Glomerular visceral epithelial cell (primary cell): ENCODE measurements at regions not wholly inside any gene's neighbourhood (a gene's known extent, or its start where the extent isn't known, plus 50 kb on each side); places are given as distances from the start of the nearest gene placed in this dataset.

Source experiments
- DNase-seq: peaks from one replicate; pipeline ENCODE4 v3.0.0-alpha.2; 2016; ENCODE audit errors: extremely low spot score

GRCh38 chr1:225707824-225708223 lies 54.9 kb upstream of the ENAH start:
- DNase-seq: no peak

DNA sequence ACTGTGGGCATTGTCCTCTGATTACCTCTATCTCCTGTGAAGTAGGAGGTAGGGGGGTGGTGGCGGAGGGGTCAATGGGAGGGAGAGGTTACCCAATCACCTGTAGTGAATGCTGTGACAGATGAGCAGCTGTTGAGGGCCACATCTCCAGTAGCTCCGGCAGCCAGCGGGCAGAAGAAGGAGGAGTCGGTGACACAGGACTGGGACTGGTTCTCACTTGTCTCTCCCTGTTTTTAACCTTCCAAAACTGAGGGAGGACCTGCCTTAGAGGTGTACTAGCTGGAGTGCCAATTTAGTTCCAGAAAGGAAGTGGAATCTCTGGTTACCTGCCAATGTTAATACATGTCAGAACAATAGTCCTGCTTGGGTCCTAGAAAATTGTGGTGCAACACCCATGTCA lies 56.2 kb upstream of the ENAH start:
- no peak for DNase-seq

- DNase-seq: peak; percentile 80
Measured at GRCh38 chr1:225710804-225711203, 57.9 kb upstream of the ENAH start.

DNA sequence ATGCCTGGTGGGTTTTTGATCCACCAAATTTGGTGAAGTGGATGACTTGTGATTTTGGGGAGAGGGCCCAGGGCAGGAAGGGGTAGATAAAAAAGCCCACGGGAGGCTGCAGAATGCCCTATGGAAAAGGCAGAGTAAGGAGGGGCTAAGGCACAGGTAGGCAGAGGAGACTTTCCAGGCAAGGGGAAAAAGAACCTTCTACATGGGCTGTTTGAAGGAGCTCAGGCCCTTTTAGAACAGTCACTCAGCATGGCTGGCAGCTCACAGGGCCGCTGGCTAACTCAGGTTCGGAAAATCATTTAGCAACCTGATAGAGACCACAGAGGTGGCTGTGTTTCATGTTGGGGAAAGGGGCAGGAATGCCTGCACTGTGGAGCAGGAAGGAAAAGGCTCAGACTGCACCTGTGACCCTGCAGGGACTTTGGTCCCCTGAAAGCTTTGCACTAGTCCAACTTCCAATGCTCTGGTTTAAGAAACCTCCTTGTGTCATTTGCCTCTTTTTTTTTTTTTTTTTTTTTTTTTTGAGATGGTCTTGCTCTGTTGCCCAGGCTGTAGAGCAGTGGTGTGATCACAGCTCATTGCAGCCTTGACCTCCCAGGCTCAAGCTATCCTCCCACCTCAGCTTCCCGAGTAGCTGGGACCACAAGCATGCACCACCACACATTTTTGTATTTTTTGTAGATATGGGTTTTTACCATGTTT lies 58.5 kb upstream of the ENAH start:
- peak; percentile 54 for DNase-seq

DNA sequence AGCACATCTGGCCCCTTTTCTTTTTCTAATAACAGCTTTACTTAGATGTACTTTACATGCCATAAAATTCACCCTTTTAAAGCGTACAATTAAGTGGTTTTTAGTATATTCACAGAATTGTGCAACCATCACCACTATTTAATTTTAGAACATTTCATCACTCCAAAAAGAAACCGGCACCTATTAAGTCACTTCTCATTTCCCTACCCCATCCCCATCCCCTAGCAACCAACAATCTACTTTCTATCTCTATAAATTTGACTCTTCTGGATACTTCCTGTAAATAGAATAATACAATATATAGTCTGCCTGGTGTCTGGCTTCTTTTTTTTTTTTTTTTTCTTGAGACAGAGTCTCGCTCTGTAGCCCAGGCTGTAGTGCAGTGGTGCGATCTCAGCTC lies 59.5 kb upstream of the ENAH start:
- no peak for DNase-seq

DNA sequence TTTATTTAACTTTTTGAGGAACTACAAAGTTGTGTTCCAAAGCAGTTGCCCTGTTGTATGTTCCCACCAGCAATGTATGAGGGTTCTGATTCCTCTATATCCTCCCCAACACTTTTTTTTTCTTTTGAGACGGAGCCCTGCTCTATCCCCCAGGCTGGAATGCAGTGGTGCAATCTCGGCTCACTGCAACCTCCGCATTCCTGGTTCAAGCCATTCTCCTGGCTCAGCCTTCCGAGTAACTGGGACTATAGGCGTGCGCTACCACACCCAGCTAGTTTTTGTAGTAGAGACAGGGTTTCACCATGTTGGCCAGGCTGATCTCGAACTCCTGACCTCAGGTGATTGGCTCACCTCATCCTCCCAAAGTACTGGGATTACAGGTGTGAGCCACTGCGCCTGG lies 60.4 kb upstream of the ENAH start:
- DNase-seq: no peak

- no peak for DNase-seq
Measured at GRCh38 chr1:225720937-225721336, 56.7 kb upstream of the SRP9 start.

- no peak for DNase-seq
Measured at GRCh38 chr1:225724251-225724650, 53.4 kb upstream of the SRP9 start.
